Ovary (tissue), 7 donors: ENCODE measurements at regions not wholly inside any gene's neighbourhood (a gene's known extent, or its start where the extent isn't known, plus 50 kb on each side); places are given as distances from the start of the nearest gene placed in this dataset.

Source experiments
- DNase-seq, 5 donors: peaks; one replicate each; pipeline ENCODE4 v3.0.0-alpha.2; 2019 to 2020
- H3K27ac ChIP-seq, 2 donors: fragments of 200-600 bp; one replicate each; pipeline versions ENCODE4 v1.5.1 to v1.8.0; 2019 to 2022
- H3K27me3 ChIP-seq: fragments of 200-600 bp; one replicate; pipeline ENCODE4 v1.8.0; 2022
- H3K36me3 ChIP-seq: fragments of 200-600 bp; sonication (generic); one replicate; pipeline ENCODE4 v1.5.1; 2019
- H3K4me1 ChIP-seq: one replicate; pipeline ENCODE4 v1.8.1; 2013; ENCODE audit warnings: mild to moderate bottlenecking, moderate library complexity; ENCODE audit not compliant: insufficient read depth
- H3K4me3 ChIP-seq: fragments of 200-600 bp; sonication (generic); one replicate; pipeline ENCODE4 v1.5.1; 2017
- H3K9me3 ChIP-seq, 2 donors: fragments of 200-600 bp in 1 of 2; sonication (generic) in 1 of 2; one replicate each; pipeline versions ENCODE4 v1.5.1 to v1.8.1; 2013 to 2019; ENCODE audit warnings: mild to moderate bottlenecking in 1 of 2, moderate library complexity in 1 of 2
- CTCF ChIP-seq, 3 donors: fragments of 450-650 bp in 2 of 3; fragments of 200-600 bp in 1 of 3; IDR thresholded peaks; one replicate each; pipeline versions ENCODE4 v1.5.1 to v1.8.0; 2016 to 2022; ENCODE audit warnings: antibody characterized with exemption in 3 of 3, mild to moderate bottlenecking in 1 of 3
- EP300 ChIP-seq: sonication (generic); formaldehyde crosslinking; IDR thresholded peaks from one replicate; pipeline ENCODE4 v1.6.1; 2017; ENCODE audit warnings: antibody characterized with exemption
- POLR2A ChIP-seq: fragments of 450-650 bp; IDR thresholded peaks from one replicate; pipeline ENCODE4 v1.6.1; 2017; ENCODE audit warnings: antibody characterized with exemption, mild to moderate bottlenecking, moderate library complexity
- WGBS, 3 donors: extraction: QIAGEN DNeasy Blood & Tissue Kit in 1 of 3; methylation state at CpG; one replicate each; pipeline versions ENCODE4 v1.1.5 to v1.1.7; 2013 to 2017; 5-methylcytosine and 5-hydroxymethylcytosine counted together
- intact Hi-C, 4 donors: fragments of 100-400 bp; cut with DNase I; formaldehyde crosslinking; loops; one replicate each; pipeline versions ENCODE4 v1.11.0 to v1.15.1; 2022 to 2023
- donor health status: DM: no; HTN: no; CAD: no; lungs with moderate emphysema.
- donor health status: DM: no; HTN: no; CAD: no.
- donor health status: Bipolar disorder and iron deficiency.
- donor health status: DM: no; HTN: no; CAD: no.
- donor health status: DM: yes; HTN: yes; CAD: no.

- intact Hi-C loops: no loop called here
- DNase-seq: no peak
- H3K4me1 ChIP-seq: no peaks in the 10 kb centered on the region
- no peak for TF ChIP-seq POLR2A
- TF ChIP-seq CTCF (IDR thresholded peaks at IDR 0.05): no peak
- TF ChIP-seq EP300: no peak
- no peak overlapping the region for H3K4me3 ChIP-seq
- H3K36me3 ChIP-seq: no peaks in the 10 kb centered on the region
- H3K9me3 ChIP-seq: no peaks in the 10 kb centered on the region
- no peaks in the 10 kb centered on the region for H3K27me3 ChIP-seq
- H3K27ac ChIP-seq: no peak overlapping the region
- 94 to 98% (median 96%) methylated on average over 4 of the region's 4 CpGs for WGBS, 3 donors
Measured at GRCh38 chr18:27619906-27620305, 434.8 kb upstream of the CHST9 start.

- no peak for DNase-seq
- Histone ChIP-seq H3K27ac (no peak overlapping the region), H3K4me1 (no peaks in the 10 kb centered on the region), H3K9me3 (no peaks in the 10 kb centered on the region), H3K36me3 (no peaks in the 10 kb centered on the region), H3K27me3 (no peaks in the 10 kb centered on the region), H3K4me3 (no peak overlapping the region)
- no peak for TF ChIP-seq EP300
- intact Hi-C loops: no loop called here
- 87 to 89% (median 87%) methylated on average over 6 of the region's 6 CpGs for WGBS, 3 donors
Measured at GRCh38 chr18:27619090-27619772, 434.1 kb upstream of the CHST9 start.

DNA sequence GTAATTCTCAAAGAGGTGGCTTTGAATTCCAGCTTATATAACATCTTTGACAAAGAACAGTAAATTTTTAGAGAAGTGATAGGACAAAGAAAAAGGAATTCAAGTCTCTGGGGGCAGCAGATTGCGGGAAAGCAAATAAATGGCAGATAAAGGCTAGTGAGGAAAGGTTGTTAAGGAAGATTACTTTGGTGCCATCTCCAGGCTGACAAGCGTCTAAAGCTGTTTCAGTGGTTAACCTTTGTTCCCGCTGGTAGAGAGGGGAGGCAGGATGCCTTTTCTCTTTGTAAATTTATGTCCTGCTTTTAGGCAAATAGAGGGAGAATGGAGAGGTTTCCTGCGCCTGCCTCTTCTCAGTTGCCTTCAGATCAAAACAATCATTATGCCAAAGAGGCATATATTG lies 431.2 kb upstream of the CHST9 start:
- no peak for DNase-seq
- intact Hi-C loops: no loop called here
- Histone ChIP-seq H3K27ac (no peak overlapping the region), H3K9me3 (no peaks in the 10 kb centered on the region), H3K27me3 (no peaks in the 10 kb centered on the region), H3K36me3 (no peaks in the 10 kb centered on the region), H3K4me3 (no peak overlapping the region), H3K4me1 (no peaks in the 10 kb centered on the region)
- 68 to 83% (median 74%) methylated on average over 4 of the region's 4 CpGs for WGBS, 3 donors
- no peak for TF ChIP-seq CTCF (IDR thresholded peaks at IDR 0.05)
- no peak for TF ChIP-seq POLR2A
- TF ChIP-seq EP300: no peak

GRCh38 chr18:27614951-27615844 lies 430.1 kb upstream of the CHST9 start:
- Histone ChIP-seq H3K36me3 (no peaks in the 10 kb centered on the region), H3K27ac (no peak overlapping the region), H3K4me1 (no peaks in the 10 kb centered on the region), H3K4me3 (no peak overlapping the region), H3K27me3 (no peaks in the 10 kb centered on the region), H3K9me3 (no peaks in the 10 kb centered on the region)
- WGBS, 3 donors: 90 to 91% (median 91%) methylated on average over 8 of the region's 8 CpGs
- intact Hi-C loops: no loop called here
- no peak for TF ChIP-seq POLR2A
- no peak for TF ChIP-seq EP300
- no peak for TF ChIP-seq CTCF (IDR thresholded peaks at IDR 0.05)
- no peak for DNase-seq

DNA sequence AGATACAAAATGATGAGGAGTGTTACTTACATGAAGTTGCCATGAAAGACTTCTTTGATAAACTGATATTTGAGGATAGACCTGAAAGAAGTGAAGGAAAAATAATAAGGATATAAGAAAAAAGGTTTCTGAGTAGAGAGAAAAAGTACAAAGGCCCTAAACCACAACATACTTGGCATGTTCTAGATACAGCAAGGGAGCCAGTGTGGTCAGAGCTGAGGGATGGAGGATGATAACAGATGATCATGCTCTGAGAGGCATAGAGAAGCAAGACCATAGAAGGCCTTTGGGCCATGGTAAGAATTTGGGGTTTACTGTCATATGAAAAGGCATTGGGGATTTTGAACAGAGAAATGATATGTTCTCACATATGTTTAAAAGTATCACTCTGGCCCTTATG lies 424.1 kb upstream of the CHST9 start:
- intact Hi-C loops: no loop called here

More for the DNA sequence above, 424.1 kb upstream of the CHST9 start:
- no peak overlapping the region for H3K27ac ChIP-seq
- DNase-seq: no peak
- no peaks in the 10 kb centered on the region for H3K27me3 ChIP-seq
- H3K36me3 ChIP-seq: no peaks in the 10 kb centered on the region
- no peaks in the 10 kb centered on the region for H3K9me3 ChIP-seq
- no peak overlapping the region for H3K4me3 ChIP-seq
- no peaks in the 10 kb centered on the region for H3K4me1 ChIP-seq
- TF ChIP-seq POLR2A (no peak), EP300 (no peak), CTCF (IDR thresholded peaks at IDR 0.05) (no peak)
